VCaP (cell line): ENCODE measurements at regions not wholly inside any gene's neighbourhood (a gene's known extent, or its start where the extent isn't known, plus 50 kb on each side); places are given as distances from the start of the nearest gene placed in this dataset.

Experiments
- H3K27ac ChIP-seq: fragments of 450-650 bp; 2 replicates; pipeline ENCODE4 v1.5.1; 2017
- CTCF ChIP-seq: fragments of 450-650 bp; conservative IDR thresholded peaks from 2 replicates; pipeline ENCODE4 v1.5.1; 2017; ENCODE audit warnings: mild to moderate bottlenecking, moderate library complexity

- no peak for TF ChIP-seq CTCF
- no peak overlapping the region for H3K27ac ChIP-seq
Measured at GRCh38 chr6:48567016-48567415, 456.0 kb upstream of the PTCHD4 start.

GRCh38 chr6:48564036-48564820, 453.2 kb upstream of the PTCHD4 start:
- no peak for TF ChIP-seq CTCF
- no peak overlapping the region for H3K27ac ChIP-seq

- H3K27ac ChIP-seq: no peak overlapping the region
- TF ChIP-seq CTCF: no peak
Measured at GRCh38 chr6:48563433-48563832, 452.4 kb upstream of the PTCHD4 start.

GRCh38 chr6:48560408-48560807, 449.4 kb upstream of the PTCHD4 start:
- H3K27ac ChIP-seq: no peak overlapping the region
- TF ChIP-seq CTCF: no peak

- TF ChIP-seq CTCF: no peak
- H3K27ac ChIP-seq: no peak overlapping the region
Measured at GRCh38 chr6:48553467-48554189, 442.6 kb upstream of the PTCHD4 start.

GRCh38 chr6:48552905-48553304, 441.9 kb upstream of the PTCHD4 start:
- H3K27ac ChIP-seq: no peak overlapping the region

GRCh38 chr6:48550603-48551002, 439.6 kb upstream of the PTCHD4 start:
- no peak overlapping the region for H3K27ac ChIP-seq
- no peak for TF ChIP-seq CTCF

More at GRCh38 chr6:48552905-48553304, 441.9 kb upstream of the PTCHD4 start:
- no peak for TF ChIP-seq CTCF
